ENCODE measurements at regions not wholly inside any gene's neighbourhood (a gene's known extent, or its start where the extent isn't known, plus 50 kb on each side); places are given as distances from the start of the nearest gene placed in this dataset.
"Not testable (repeated sequence)": the region's sequence is repeated elsewhere in the genome, so short reads cannot be mapped to it uniquely, and the experiment has no call there.

DNA sequence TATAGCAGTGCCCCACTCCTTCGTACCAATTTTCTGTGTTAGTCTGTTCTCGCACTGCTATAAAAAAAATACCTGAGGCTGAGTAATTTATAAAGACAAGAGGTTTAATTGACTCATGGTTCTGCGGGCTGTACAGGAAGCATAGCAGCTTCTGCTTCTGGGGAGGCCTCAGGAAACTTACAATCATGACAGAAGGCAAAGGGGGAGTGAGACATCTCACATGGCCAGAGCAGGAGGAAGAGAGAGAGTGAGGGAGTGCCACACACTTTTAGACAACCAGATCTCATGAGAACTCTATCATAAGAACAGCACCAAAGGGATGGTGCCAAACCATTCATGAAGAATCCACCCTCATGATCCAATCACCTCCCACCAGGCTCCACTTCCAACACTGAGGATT, 133.8 kb upstream of the USP9X start:
- not testable (repeated sequence) for H3K27ac ChIP-seq (ENCODE audit: low read depth, low read length); H3K4me3 ChIP-seq (ENCODE audit: low read depth, low read length); H3K27me3 ChIP-seq (ENCODE audit: control insufficient read depth, insufficient read depth, low read length); H3K36me3 ChIP-seq (ENCODE audit: control insufficient read depth, insufficient read depth, low read length); H3K4me1 ChIP-seq (ENCODE audit: control insufficient read depth, insufficient read depth, low read length); DNase-seq (ENCODE audit: low read depth in 4 of 6, low spot score in 6 of 6); H3K9me3 ChIP-seq (ENCODE audit: control insufficient read depth, insufficient read depth, low read length)
- WGBS (ENCODE audit: insufficient coverage): 83% methylated on average over 2 of the region's 3 CpGs

DNA sequence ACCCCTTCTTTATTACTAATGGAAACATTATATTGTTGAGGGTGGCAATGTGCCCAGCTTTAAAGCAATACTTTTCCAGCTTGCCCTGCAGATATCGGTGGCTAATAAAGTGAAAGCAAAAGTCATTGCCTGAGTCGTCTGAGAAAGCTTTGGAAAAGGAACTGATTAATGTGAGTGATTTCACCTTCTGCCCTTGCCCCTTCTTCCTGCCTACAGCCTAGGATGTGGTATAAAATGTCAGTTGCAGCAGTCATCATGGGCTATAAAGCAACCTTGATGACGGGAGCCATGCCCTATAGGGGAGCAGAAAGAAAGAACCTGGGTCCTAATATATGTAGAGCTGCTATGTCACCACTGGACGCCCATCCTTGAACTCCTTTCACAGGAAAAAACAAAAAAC, 132.4 kb upstream of the USP9X start:
- Histone ChIP-seq H3K27me3 (ENCODE audit: control insufficient read depth, insufficient read depth, low read length) (peaks cover 4% of the 10 kb centered on the region), H3K9me3 (ENCODE audit: control insufficient read depth, insufficient read depth, low read length) (no peaks in the 10 kb centered on the region), H3K36me3 (ENCODE audit: control insufficient read depth, insufficient read depth, low read length) (no peaks in the 10 kb centered on the region), H3K4me1 (ENCODE audit: control insufficient read depth, insufficient read depth, low read length) (no peaks in the 10 kb centered on the region), H3K4me3 (ENCODE audit: low read depth, low read length) (no peak overlapping the region), H3K27ac (ENCODE audit: low read depth, low read length) (no peak overlapping the region)
- WGBS (ENCODE audit: insufficient coverage): no CpG with 5 or more reads among the region's 4 CpGs
- no peak for DNase-seq (ENCODE audit: low read depth in 4 of 6, low spot score in 6 of 6)

DNA sequence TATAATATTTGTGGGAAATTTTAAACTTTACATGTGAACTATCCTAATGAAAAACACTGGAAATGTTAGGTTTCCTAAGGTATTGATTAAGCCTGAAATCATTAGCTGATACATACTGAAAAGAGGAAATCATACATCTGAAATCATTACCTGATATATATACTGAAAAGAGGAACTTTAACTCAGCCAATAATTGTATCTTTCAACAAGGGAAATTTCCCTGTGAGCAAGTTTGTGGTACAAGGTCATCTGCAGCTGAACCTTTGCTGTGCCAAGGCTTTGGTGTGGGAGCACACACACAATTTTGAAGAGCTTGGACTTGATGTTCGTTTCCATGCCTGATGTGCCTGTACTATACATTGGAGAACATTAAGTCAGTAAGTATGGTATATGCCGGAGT, 131.9 kb upstream of the USP9X start:
- no peaks in the 10 kb centered on the region for H3K9me3 ChIP-seq (ENCODE audit: control insufficient read depth, insufficient read depth, low read length)
- no peak overlapping the region for H3K4me3 ChIP-seq (ENCODE audit: low read depth, low read length)
- DNase-seq (ENCODE audit: low read depth in 4 of 6, low spot score in 6 of 6): no peak
- WGBS (ENCODE audit: insufficient coverage): 78% methylated on average over 1 of the region's 2 CpGs
- no peaks in the 10 kb centered on the region for H3K4me1 ChIP-seq (ENCODE audit: control insufficient read depth, insufficient read depth, low read length)
- no peaks in the 10 kb centered on the region for H3K36me3 ChIP-seq (ENCODE audit: control insufficient read depth, insufficient read depth, low read length)
- peaks cover 4% of the 10 kb centered on the region for H3K27me3 ChIP-seq (ENCODE audit: control insufficient read depth, insufficient read depth, low read length)
- H3K27ac ChIP-seq (ENCODE audit: low read depth, low read length): no peak overlapping the region

DNA sequence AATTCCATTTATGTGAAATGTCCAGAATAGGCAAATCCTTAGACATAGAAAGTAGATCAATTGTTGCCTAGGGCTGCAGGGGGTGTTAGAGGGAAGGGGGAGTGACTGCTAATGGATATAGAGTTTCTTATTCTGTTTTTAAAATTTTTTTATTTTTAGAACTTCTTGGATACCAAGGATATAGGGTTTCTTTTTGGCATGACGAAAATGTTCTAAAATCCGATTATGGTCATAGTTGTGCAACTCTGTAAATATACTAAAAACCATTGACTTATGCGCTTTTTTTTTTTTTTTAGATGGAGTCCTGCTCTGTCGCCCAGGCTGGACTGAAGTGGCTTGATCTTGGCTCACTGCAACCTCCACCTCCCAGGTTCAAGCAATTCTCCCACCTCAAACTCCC, 125.2 kb upstream of the USP9X start:
- H3K27ac ChIP-seq (ENCODE audit: low read depth, low read length): no peak overlapping the region
- no peak for DNase-seq (ENCODE audit: low read depth in 4 of 6, low spot score in 6 of 6)
- no peaks in the 10 kb centered on the region for H3K27me3 ChIP-seq (ENCODE audit: control insufficient read depth, insufficient read depth, low read length)
- no peaks in the 10 kb centered on the region for H3K9me3 ChIP-seq (ENCODE audit: control insufficient read depth, insufficient read depth, low read length)
- H3K36me3 ChIP-seq (ENCODE audit: control insufficient read depth, insufficient read depth, low read length): no peaks in the 10 kb centered on the region
- no peak overlapping the region for H3K4me3 ChIP-seq (ENCODE audit: low read depth, low read length)
- WGBS (ENCODE audit: insufficient coverage): no CpG with 5 or more reads among the region's 4 CpGs
- no peaks in the 10 kb centered on the region for H3K4me1 ChIP-seq (ENCODE audit: control insufficient read depth, insufficient read depth, low read length)

DNA sequence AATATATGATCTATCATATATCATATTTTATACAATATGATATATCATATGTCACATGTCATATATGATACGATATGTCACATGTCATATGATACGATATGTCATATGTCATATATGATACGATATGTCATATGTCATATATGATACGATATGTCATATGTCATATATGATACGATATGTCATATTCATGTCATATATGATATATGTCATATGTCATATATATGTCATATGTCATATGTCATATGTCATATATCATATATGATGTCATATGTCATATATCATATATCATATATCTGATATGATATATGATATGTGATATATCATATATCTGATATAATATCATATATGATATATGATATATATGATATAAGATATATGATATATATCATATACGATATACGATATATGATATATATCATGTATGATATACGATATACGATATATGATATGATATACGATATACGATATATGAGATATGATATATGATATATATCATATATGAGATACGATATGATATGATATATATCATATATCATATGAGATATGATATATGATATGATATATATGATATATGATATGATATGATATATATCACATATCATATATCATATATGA, 122.3 kb upstream of the USP9X start:
- Histone ChIP-seq H3K36me3 (ENCODE audit: control insufficient read depth, insufficient read depth, low read length) (no peaks in the 10 kb centered on the region), H3K4me3 (ENCODE audit: low read depth, low read length) (no peak overlapping the region), H3K27me3 (ENCODE audit: control insufficient read depth, insufficient read depth, low read length) (no peaks in the 10 kb centered on the region), H3K4me1 (ENCODE audit: control insufficient read depth, insufficient read depth, low read length) (no peaks in the 10 kb centered on the region), H3K27ac (ENCODE audit: low read depth, low read length) (no peak overlapping the region), H3K9me3 (ENCODE audit: control insufficient read depth, insufficient read depth, low read length) (no peaks in the 10 kb centered on the region)
- WGBS (ENCODE audit: insufficient coverage): no CpG with 5 or more reads among the region's 12 CpGs
- no peak for DNase-seq (ENCODE audit: low read depth in 4 of 6, low spot score in 6 of 6)

DNA sequence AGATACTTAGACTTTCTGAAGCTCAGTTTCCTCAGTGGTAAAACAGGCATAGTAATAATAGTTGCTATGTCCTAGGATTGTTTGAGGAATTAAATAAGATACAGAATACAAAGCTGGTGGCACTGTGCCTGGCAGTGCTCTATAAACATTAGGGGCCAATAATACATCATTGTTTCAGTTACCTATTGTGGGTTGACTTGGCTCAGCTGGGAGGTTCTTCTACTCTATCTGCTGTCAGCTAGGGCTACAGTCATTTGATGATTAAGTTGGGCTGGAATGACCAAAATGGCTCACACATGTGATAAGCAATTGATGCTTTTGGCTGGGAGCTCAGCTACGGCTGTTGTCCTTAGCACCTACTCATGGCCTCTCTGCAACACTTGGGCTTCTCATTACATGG, 121.2 kb upstream of the USP9X start:
- Histone ChIP-seq H3K27ac (ENCODE audit: low read depth, low read length) (no peak overlapping the region), H3K36me3 (ENCODE audit: control insufficient read depth, insufficient read depth, low read length) (no peaks in the 10 kb centered on the region), H3K4me3 (ENCODE audit: low read depth, low read length) (no peak overlapping the region), H3K9me3 (ENCODE audit: control insufficient read depth, insufficient read depth, low read length) (no peaks in the 10 kb centered on the region), H3K4me1 (ENCODE audit: control insufficient read depth, insufficient read depth, low read length) (no peaks in the 10 kb centered on the region), H3K27me3 (ENCODE audit: control insufficient read depth, insufficient read depth, low read length) (no peaks in the 10 kb centered on the region)
- 86% methylated on average over 1 of the region's 1 CpG for WGBS (ENCODE audit: insufficient coverage)
- DNase-seq (ENCODE audit: low read depth in 4 of 6, low spot score in 6 of 6): no peak

DNA sequence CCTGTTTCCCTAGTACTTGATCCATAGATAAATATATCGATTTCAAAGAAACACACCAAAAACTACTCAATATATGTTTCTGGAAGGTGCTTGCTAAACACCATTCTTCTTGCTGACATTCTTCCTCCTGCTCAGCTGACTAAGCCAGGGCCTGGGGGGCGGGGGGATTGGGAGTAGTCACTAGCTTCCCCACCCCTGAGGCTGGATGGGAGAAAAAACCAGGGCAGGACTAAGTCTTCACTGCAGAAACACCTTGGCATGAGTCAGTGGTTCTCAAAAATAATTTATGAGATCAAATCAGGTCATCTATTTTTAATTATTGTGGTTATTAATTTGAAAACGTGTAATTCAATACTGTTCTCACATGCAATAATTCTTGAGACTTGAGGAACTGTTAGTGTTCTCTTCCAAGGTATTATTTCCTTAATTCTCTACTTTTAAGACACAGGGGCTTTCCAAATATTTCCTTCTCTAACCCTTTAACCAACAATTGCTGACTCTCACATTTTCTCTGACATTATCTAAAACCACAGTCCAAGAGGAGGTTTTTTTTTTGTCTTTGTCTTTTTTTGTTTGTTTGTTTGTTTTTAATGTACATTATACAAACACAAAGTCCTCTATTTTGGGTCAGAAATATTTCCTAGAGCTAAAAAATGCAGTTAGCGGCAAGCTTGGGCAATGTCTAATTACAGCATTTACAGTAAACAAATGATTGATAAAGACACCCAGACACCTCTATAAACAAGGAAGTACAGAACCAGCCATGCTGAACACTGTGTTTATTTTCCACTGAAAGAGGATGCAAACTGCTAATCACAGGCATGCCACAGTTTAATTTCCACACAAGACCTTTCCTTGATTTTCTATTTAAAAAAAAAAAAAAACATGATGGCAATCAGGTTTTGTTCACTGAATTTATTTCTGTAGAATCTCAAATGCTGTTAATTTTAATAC, 120.3 kb upstream of the USP9X start:
- no peaks in the 10 kb centered on the region for H3K27me3 ChIP-seq (ENCODE audit: control insufficient read depth, insufficient read depth, low read length)
- H3K27ac ChIP-seq (ENCODE audit: low read depth, low read length): no peak overlapping the region
- H3K4me1 ChIP-seq (ENCODE audit: control insufficient read depth, insufficient read depth, low read length): no peaks in the 10 kb centered on the region
- H3K36me3 ChIP-seq (ENCODE audit: control insufficient read depth, insufficient read depth, low read length): no peaks in the 10 kb centered on the region
- H3K9me3 ChIP-seq (ENCODE audit: control insufficient read depth, insufficient read depth, low read length): no peaks in the 10 kb centered on the region
- H3K4me3 ChIP-seq (ENCODE audit: low read depth, low read length): no peak overlapping the region
- no CpG with 5 or more reads among the region's 4 CpGs for WGBS (ENCODE audit: insufficient coverage)
- DNase-seq (ENCODE audit: low read depth in 4 of 6, low spot score in 6 of 6): no peak

DNA sequence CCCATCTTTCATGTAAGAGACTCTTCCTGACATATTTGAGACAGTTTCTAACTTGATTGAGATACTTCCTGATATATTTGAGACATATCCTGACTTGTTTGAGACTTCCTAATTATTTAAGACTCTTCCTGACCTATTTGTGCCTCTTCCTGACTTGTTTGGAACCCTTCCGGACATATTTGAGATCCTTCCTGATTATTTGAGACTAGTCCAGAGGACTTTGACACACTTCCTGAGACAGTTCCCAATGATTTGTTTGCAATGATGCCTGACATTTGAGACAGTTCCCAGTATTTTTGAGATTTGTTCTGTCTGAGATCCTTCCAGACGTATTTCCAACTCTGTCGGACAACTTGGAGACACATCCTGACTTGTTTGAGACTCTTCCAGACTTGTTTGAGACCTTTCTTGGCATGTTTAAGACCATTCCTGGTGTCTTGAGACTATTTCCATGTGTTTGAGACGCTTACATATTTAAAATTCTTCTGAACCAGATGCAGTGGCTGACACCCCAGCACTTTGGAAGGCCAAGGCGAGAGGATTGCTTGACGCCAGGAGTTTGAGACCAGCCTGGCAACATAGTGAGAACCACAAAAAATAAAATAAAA, 118.9 kb upstream of the USP9X start:
- WGBS (ENCODE audit: insufficient coverage): 83% methylated on average over 6 of the region's 6 CpGs
- Histone ChIP-seq H3K4me1 (ENCODE audit: control insufficient read depth, insufficient read depth, low read length) (no peaks in the 10 kb centered on the region), H3K4me3 (ENCODE audit: low read depth, low read length) (no peak overlapping the region), H3K27ac (ENCODE audit: low read depth, low read length) (no peak overlapping the region), H3K9me3 (ENCODE audit: control insufficient read depth, insufficient read depth, low read length) (no peaks in the 10 kb centered on the region), H3K27me3 (ENCODE audit: control insufficient read depth, insufficient read depth, low read length) (no peaks in the 10 kb centered on the region), H3K36me3 (ENCODE audit: control insufficient read depth, insufficient read depth, low read length) (no peaks in the 10 kb centered on the region)
- peak in 1 of 6 donors; percentile 16 for DNase-seq (ENCODE audit: low read depth in 4 of 6, low spot score in 6 of 6)

DNA sequence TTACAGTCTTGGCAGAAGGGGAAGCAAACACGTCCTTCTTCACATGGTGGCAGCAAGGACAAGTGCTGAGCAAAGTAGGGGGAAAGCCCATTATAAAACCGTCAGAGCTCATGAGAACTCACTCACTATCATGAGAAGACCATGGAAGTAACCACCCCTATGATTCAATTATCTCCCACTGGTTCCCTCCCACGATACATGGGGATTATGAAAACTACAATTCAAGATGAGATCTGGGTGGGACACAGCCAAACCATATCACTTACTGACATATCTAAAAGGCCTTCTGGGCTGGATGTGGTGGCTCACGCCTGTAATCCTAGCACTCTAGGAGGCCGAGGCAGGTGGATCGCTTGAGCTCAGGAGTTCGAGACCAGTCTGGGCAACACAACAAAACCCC, 117.1 kb upstream of the USP9X start:
- Histone ChIP-seq H3K4me1 (ENCODE audit: control insufficient read depth, insufficient read depth, low read length) (no peaks in the 10 kb centered on the region), H3K27me3 (ENCODE audit: control insufficient read depth, insufficient read depth, low read length) (peaks cover 2% of the 10 kb centered on the region), H3K4me3 (ENCODE audit: low read depth, low read length) (no peak overlapping the region), H3K36me3 (ENCODE audit: control insufficient read depth, insufficient read depth, low read length) (no peaks in the 10 kb centered on the region), H3K9me3 (ENCODE audit: control insufficient read depth, insufficient read depth, low read length) (no peaks in the 10 kb centered on the region), H3K27ac (ENCODE audit: low read depth, low read length) (no peak overlapping the region)
- no peak for DNase-seq (ENCODE audit: low read depth in 4 of 6, low spot score in 6 of 6)
- 50% methylated on average over 1 of the region's 7 CpGs for WGBS (ENCODE audit: insufficient coverage)

All from spinal cord (tissue), 9 donors.